HL-60 (cell line): ENCODE measurements at regions not wholly inside any gene's neighbourhood (a gene's known extent, or its start where the extent isn't known, plus 50 kb on each side); places are given as distances from the start of the nearest gene placed in this dataset.

ENCODE experiments used
- DNase-seq, 2 experiments: peaks; one replicate each; pipeline ENCODE4 v3.0.0-alpha.2; 2010 to 2020; ENCODE audit warnings: low read depth in 1 of 2, low spot score in 1 of 2
- H3K27ac ChIP-seq: fragments of 250-450 bp; sonication (Bioruptor Pico); replicated peaks from 2 replicates; pipeline ENCODE4 v1.5.1; 2020; ENCODE audit warnings: mild to moderate bottlenecking, moderate library complexity
- H3K27me3 ChIP-seq: fragments of 250-450 bp; sonication (Bioruptor Pico); 2 replicates; pipeline ENCODE4 v1.5.1; 2021; ENCODE audit warnings: mild to moderate bottlenecking, moderate library complexity; ENCODE audit not compliant: insufficient read depth, poor library complexity, severe bottlenecking
- H3K4me3 ChIP-seq: replicated peaks from 2 replicates; pipeline ENCODE4 v1.5.1; 2011; ENCODE audit warnings: mild to moderate bottlenecking, control low read depth, low read length; ENCODE audit not compliant: insufficient read depth
- GABPA ChIP-seq: IDR thresholded peaks from 2 replicates; pipeline ENCODE4 v1.6.1; 2012; ENCODE audit warnings: low read depth
- POLR2AphosphoS5 ChIP-seq: IDR thresholded peaks from 2 replicates; pipeline ENCODE4 v1.6.1; 2012; ENCODE audit warnings: low read depth
- SPI1 ChIP-seq: IDR thresholded peaks from 2 replicates; pipeline ENCODE4 v1.6.1; 2012; ENCODE audit warnings: low read depth, mild to moderate bottlenecking, borderline replicate concordance
- TF ChIP-seq, protein P1 (sequence below): IDR thresholded peaks from 2 replicates; pipeline ENCODE4 v1.6.1; 2012; ENCODE audit warnings: low read depth; ENCODE audit not compliant: insufficient replicate concordance
- TF ChIP-seq, protein P2 (sequence below): IDR thresholded peaks from one replicate; pipeline ENCODE4 v1.5.1; 2011; ENCODE audit warnings: low read length, control low read depth, inconsistent platforms; ENCODE audit not compliant: insufficient read depth

DNA sequence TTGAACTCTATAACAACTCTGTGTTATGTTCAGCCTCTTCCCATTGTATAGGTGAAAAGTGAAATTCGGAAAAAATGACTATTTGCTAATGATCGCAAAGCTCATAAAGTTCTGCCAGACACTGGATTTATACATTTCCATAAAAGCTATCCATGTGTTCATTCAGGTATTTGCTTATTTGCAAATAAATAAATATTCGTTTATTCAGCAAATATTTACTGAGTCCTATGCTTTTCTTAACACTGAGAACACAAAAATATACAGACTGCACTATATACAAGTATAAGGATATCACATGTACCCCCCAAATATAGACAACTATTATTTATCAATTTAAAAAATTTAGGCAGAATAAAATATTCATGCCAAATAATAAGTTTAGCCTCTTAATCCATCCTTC is 63.2 kb upstream of the ATP8B1 start:
- TF ChIP-seq, protein P1, sequence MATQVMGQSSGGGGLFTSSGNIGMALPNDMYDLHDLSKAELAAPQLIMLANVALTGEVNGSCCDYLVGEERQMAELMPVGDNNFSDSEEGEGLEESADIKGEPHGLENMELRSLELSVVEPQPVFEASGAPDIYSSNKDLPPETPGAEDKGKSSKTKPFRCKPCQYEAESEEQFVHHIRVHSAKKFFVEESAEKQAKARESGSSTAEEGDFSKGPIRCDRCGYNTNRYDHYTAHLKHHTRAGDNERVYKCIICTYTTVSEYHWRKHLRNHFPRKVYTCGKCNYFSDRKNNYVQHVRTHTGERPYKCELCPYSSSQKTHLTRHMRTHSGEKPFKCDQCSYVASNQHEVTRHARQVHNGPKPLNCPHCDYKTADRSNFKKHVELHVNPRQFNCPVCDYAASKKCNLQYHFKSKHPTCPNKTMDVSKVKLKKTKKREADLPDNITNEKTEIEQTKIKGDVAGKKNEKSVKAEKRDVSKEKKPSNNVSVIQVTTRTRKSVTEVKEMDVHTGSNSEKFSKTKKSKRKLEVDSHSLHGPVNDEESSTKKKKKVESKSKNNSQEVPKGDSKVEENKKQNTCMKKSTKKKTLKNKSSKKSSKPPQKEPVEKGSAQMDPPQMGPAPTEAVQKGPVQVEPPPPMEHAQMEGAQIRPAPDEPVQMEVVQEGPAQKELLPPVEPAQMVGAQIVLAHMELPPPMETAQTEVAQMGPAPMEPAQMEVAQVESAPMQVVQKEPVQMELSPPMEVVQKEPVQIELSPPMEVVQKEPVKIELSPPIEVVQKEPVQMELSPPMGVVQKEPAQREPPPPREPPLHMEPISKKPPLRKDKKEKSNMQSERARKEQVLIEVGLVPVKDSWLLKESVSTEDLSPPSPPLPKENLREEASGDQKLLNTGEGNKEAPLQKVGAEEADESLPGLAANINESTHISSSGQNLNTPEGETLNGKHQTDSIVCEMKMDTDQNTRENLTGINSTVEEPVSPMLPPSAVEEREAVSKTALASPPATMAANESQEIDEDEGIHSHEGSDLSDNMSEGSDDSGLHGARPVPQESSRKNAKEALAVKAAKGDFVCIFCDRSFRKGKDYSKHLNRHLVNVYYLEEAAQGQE = no peak
- TF ChIP-seq SPI1 (no peak), GABPA (no peak)
- TF ChIP-seq, protein P2, sequence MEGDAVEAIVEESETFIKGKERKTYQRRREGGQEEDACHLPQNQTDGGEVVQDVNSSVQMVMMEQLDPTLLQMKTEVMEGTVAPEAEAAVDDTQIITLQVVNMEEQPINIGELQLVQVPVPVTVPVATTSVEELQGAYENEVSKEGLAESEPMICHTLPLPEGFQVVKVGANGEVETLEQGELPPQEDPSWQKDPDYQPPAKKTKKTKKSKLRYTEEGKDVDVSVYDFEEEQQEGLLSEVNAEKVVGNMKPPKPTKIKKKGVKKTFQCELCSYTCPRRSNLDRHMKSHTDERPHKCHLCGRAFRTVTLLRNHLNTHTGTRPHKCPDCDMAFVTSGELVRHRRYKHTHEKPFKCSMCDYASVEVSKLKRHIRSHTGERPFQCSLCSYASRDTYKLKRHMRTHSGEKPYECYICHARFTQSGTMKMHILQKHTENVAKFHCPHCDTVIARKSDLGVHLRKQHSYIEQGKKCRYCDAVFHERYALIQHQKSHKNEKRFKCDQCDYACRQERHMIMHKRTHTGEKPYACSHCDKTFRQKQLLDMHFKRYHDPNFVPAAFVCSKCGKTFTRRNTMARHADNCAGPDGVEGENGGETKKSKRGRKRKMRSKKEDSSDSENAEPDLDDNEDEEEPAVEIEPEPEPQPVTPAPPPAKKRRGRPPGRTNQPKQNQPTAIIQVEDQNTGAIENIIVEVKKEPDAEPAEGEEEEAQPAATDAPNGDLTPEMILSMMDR = no peak
- Histone ChIP-seq H3K27ac (no peak overlapping the region), H3K27me3 (no peaks in the 10 kb centered on the region), H3K4me3 (no peak overlapping the region)
- DNase-seq = no peak

DNA sequence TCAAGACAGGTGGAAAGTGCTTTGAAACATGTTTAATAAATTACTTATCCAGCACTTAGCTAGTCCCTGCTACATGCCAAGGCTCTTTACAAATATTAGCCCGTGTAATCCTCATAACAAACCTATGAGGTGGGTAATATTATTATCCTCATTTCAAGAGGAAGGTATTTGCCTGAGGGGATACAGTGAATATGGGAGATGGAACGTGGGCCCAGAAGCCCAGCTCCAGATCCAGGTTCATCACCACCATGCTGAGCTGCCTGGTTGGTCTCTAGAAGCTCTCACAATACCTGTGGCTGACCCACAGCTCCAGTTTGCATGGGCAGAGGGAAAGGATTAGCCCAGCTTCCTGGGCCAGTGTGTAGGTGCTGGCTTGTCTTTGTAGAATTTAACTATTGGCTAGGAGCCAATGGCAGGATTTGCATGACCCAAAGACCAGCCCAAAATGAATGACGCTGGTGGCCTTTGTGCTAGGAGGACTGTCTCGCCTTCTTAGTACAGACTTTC is 61.6 kb upstream of the ATP8B1 start:
- DNase-seq = no peak
- TF ChIP-seq SPI1 = no peak
- no peak for TF ChIP-seq GABPA
- TF ChIP-seq POLR2AphosphoS5 = no peak
- TF ChIP-seq, protein P2 = no peak
- TF ChIP-seq, protein P1 = no peak

DNA sequence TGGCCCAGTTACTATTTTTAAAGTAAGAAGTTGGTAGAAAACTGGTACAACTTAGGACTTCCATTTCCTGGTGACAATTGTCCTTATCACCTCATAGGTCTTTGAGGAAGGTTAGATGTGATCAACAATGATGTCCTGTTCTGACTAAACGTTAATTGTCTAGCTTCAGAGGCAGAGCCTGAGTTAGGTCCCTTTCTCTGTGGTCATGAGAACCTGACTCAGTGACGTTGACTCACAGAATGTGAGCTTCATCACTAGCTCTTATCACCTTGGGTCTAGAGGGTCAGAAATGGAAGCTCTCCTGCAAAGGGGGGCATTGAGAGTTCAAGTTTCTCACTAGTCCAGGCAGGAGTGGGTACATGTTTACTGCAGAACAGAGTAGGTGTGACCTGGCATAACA is 60.6 kb upstream of the ATP8B1 start:
- TF ChIP-seq GABPA (no peak), SPI1 (no peak), POLR2AphosphoS5 (no peak)
- TF ChIP-seq, protein P2 = no peak
- TF ChIP-seq, protein P1 = no peak
- DNase-seq = no peak
- no peak overlapping the region for H3K27ac ChIP-seq

More for the DNA sequence above, 61.6 kb upstream of the ATP8B1 start:
- Histone ChIP-seq H3K27ac (no peak overlapping the region), H3K4me3 (no peak overlapping the region), H3K27me3 (no peaks in the 10 kb centered on the region)

More for the DNA sequence above, 60.6 kb upstream of the ATP8B1 start:
- Histone ChIP-seq H3K27me3 (no peaks in the 10 kb centered on the region), H3K4me3 (no peak overlapping the region)
